Daoy (cell line): ENCODE measurements at regions not wholly inside any gene's neighbourhood (a gene's known extent, or its start where the extent isn't known, plus 50 kb on each side); places are given as distances from the start of the nearest gene placed in this dataset.

Experiments used
- DNase-seq: peaks from one replicate; pipeline ENCODE4 v3.0.0-alpha.2; 2015; ENCODE audit warnings: low read depth

GRCh38 chr2:21693081-21693480, 569.3 kb downstream of the TDRD15 start:
- DNase-seq = no peak

- no peak for DNase-seq
Measured at GRCh38 chr2:21694079-21694878, 570.5 kb downstream of the TDRD15 start.

- DNase-seq = no peak
Measured at GRCh38 chr2:21696900-21697299, 573.1 kb downstream of the TDRD15 start.

- no peak for DNase-seq
Measured at GRCh38 chr2:21700644-21701043, 576.9 kb downstream of the TDRD15 start.

- no peak for DNase-seq
Measured at GRCh38 chr2:21710031-21710430, 586.3 kb downstream of the TDRD15 start.

- no peak for DNase-seq
Measured at GRCh38 chr2:21710496-21710895, 586.7 kb downstream of the TDRD15 start.

GRCh38 chr2:21715887-21716286, 592.1 kb downstream of the TDRD15 start:
- no peak for DNase-seq

GRCh38 chr2:21727101-21727500, 603.3 kb downstream of the TDRD15 start:
- DNase-seq = no peak

- no peak for DNase-seq
Measured at GRCh38 chr2:21728133-21728532, 604.4 kb downstream of the TDRD15 start.

- no peak for DNase-seq
Measured at GRCh38 chr2:21730141-21730540, 606.4 kb downstream of the TDRD15 start.

- no peak for DNase-seq
Measured at GRCh38 chr2:21740484-21740883, 616.7 kb downstream of the TDRD15 start.

GRCh38 chr2:21746499-21746898, 622.7 kb downstream of the TDRD15 start:
- DNase-seq = no peak

GRCh38 chr2:21748501-21748900, 624.7 kb downstream of the TDRD15 start:
- no peak for DNase-seq

- DNase-seq = no peak
Measured at GRCh38 chr2:21754164-21754788, 630.5 kb downstream of the TDRD15 start.

GRCh38 chr2:21757805-21758430, 634.1 kb downstream of the TDRD15 start:
- no peak for DNase-seq

GRCh38 chr2:21759819-21760218, 636.1 kb downstream of the TDRD15 start:
- DNase-seq = no peak

GRCh38 chr2:21761361-21761760, 637.6 kb downstream of the TDRD15 start:
- DNase-seq = no peak

- no peak for DNase-seq
Measured at GRCh38 chr2:21763501-21763900, 639.7 kb downstream of the TDRD15 start.

GRCh38 chr2:21770787-21771186, 647.0 kb downstream of the TDRD15 start:
- no peak for DNase-seq

- DNase-seq = no peak
Measured at GRCh38 chr2:21772624-21773023, 648.9 kb downstream of the TDRD15 start.

GRCh38 chr2:21773168-21773567, 649.4 kb downstream of the TDRD15 start:
- no peak for DNase-seq

- no peak for DNase-seq
Measured at GRCh38 chr2:21774691-21775368, 651.1 kb downstream of the TDRD15 start.
